Body of pancreas (tissue), 4 donors: ENCODE measurements at regions not wholly inside any gene's neighbourhood (a gene's known extent, or its start where the extent isn't known, plus 50 kb on each side); places are given as distances from the start of the nearest gene placed in this dataset.

ENCODE experiments used
- ATAC-seq: fragments of 150-250 bp; one replicate; pipeline ENCODE4 v1.9.1; 2016
- DNase-seq, 4 donors: peaks; one replicate each; pipeline ENCODE4 v3.0.0-alpha.2; 2019
- H3K27ac ChIP-seq, 4 donors: fragments of 200-600 bp; sonication (generic); 1 replicate in 3 of 4; 2 replicates in 1 of 4; pipeline versions ENCODE4 v1.5.1 to v1.6.1; 2016 to 2019; ENCODE audit warnings: mild to moderate bottlenecking in 1 of 4, mixed read lengths in 1 of 4, moderate library complexity in 1 of 4
- H3K27me3 ChIP-seq, 2 donors: fragments of 200-600 bp; sonication (generic); one replicate each; pipeline ENCODE4 v1.6.0; 2016; ENCODE audit warnings: mild to moderate bottlenecking in 1 of 2
- H3K36me3 ChIP-seq, 2 donors: fragments of 200-600 bp; sonication (generic); replicated peaks in 1 of 2; 2 replicates each; pipeline ENCODE4 v1.5.1; 2016; ENCODE audit warnings: low read depth in 2 of 2; ENCODE audit not compliant: insufficient read depth in 1 of 2
- H3K4me1 ChIP-seq: fragments of 200-600 bp; sonication (generic); one replicate; pipeline ENCODE4 v1.6.0; 2016
- H3K4me3 ChIP-seq, 2 donors: fragments of 200-600 bp; sonication (generic); 1 replicate in 1 of 2; 2 replicates in 1 of 2; pipeline ENCODE4 v1.5.1; 2016 to 2019
- H3K9me3 ChIP-seq, 3 donors: fragments of 200-600 bp; sonication (generic); 1 replicate in 2 of 3; 2 replicates in 1 of 3; pipeline ENCODE4 v1.5.1; 2016
- POLR2A ChIP-seq, 3 donors: fragments of 450-650 bp; IDR thresholded peaks; one replicate each; pipeline ENCODE4 v1.6.1; 2016; ENCODE audit warnings: antibody characterized with exemption in 3 of 3, mild to moderate bottlenecking in 2 of 3
- WGBS, 2 donors: methylation state at CpG; one replicate each; pipeline ENCODE4 v1.1.5; 2017; 5-methylcytosine and 5-hydroxymethylcytosine counted together
- intact Hi-C: fragments of 100-400 bp; cut with DNase I; formaldehyde crosslinking; loops from one replicate; pipeline ENCODE4 v1.15.1; 2023
- TF ChIP-seq, protein P1 (sequence below), 7 experiments: fragments of 450-650 bp in 4 of 7; fragments of 200-600 bp in 3 of 7; sonication (generic) in 3 of 7; IDR thresholded peaks; one replicate each; pipeline ENCODE4 v1.5.1; 2016 to 2019; ENCODE audit warnings: antibody characterized with exemption in 7 of 7

DNA sequence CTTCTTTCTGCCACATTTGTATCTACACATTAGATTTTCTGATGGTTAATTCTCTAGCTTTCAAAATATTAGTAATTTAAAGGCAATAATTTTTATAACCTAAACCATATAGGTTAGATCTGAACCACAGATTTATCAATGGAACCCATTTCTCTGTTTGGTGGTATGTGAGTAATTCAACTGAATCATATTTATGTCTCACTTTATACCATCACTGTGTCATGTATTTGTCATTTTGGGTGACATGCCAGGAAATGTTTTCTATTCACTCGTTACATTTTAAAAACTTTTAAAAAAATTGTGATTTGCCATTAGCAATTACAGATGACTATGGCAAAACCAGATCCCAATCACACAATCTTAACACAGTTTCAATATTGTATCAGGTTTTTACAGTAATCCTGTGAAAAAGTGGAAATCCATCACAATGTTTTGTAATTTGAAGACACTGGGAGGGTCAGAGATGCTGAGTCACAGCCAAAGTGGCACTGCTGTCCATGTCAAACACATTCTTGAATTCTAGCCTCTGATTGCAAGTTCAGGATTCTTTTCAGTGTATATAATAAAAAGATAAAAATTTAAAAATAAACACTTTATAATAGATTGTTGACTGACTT is 356.0 kb upstream of the RBMS3 start:
- Histone ChIP-seq H3K27me3 (no peaks in the 10 kb centered on the region), H3K27ac (no peak overlapping the region), H3K9me3 (no peaks in the 10 kb centered on the region), H3K4me1 (no peaks in the 10 kb centered on the region), H3K4me3 (no peak overlapping the region), H3K36me3 (no peaks in the 10 kb centered on the region)
- DNase-seq (no peak), ATAC-seq (no peak)
- TF ChIP-seq POLR2A (IDR thresholded peaks at IDR 0.05), result no peak
- TF ChIP-seq, protein P1, sequence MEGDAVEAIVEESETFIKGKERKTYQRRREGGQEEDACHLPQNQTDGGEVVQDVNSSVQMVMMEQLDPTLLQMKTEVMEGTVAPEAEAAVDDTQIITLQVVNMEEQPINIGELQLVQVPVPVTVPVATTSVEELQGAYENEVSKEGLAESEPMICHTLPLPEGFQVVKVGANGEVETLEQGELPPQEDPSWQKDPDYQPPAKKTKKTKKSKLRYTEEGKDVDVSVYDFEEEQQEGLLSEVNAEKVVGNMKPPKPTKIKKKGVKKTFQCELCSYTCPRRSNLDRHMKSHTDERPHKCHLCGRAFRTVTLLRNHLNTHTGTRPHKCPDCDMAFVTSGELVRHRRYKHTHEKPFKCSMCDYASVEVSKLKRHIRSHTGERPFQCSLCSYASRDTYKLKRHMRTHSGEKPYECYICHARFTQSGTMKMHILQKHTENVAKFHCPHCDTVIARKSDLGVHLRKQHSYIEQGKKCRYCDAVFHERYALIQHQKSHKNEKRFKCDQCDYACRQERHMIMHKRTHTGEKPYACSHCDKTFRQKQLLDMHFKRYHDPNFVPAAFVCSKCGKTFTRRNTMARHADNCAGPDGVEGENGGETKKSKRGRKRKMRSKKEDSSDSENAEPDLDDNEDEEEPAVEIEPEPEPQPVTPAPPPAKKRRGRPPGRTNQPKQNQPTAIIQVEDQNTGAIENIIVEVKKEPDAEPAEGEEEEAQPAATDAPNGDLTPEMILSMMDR (IDR thresholded peaks at IDR 0.05), result no peak
- intact Hi-C loops, result no loop called here
- 73 to 92% methylated on average over 1 of the region's 1 CpG for WGBS, 2 donors

DNA sequence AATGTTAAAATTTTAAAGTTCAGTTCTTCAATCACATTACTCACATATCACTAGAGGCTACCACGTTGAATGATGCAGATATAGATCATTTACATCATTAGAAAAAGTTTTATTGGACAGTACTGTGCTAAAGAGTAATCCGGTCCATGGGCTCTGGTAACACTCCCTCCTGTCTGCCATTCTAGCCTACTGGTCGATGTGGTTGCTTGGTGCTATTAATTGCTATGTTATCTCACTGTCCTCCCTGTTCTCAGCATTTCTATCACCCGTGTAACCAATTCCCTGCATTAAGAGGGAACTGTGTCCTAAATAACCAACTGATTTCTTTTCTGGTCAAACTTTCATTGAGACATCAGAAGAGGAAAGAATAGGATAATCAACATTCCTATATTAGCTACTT is 347.5 kb upstream of the RBMS3 start:
- WGBS, 2 donors, result 56 to 62% methylated on average over 4 of the region's 4 CpGs
- Histone ChIP-seq H3K27me3 (no peaks in the 10 kb centered on the region), H3K4me1 (no peaks in the 10 kb centered on the region), H3K36me3 (no peaks in the 10 kb centered on the region), H3K27ac (no peak overlapping the region), H3K4me3 (no peak overlapping the region), H3K9me3 (no peaks in the 10 kb centered on the region)
- ATAC-seq (no peak), DNase-seq (no peak)
- TF ChIP-seq, protein P1 (IDR thresholded peaks at IDR 0.05), result no peak
- no peak for TF ChIP-seq POLR2A (IDR thresholded peaks at IDR 0.05)
- intact Hi-C loops, result no loop called here

DNA sequence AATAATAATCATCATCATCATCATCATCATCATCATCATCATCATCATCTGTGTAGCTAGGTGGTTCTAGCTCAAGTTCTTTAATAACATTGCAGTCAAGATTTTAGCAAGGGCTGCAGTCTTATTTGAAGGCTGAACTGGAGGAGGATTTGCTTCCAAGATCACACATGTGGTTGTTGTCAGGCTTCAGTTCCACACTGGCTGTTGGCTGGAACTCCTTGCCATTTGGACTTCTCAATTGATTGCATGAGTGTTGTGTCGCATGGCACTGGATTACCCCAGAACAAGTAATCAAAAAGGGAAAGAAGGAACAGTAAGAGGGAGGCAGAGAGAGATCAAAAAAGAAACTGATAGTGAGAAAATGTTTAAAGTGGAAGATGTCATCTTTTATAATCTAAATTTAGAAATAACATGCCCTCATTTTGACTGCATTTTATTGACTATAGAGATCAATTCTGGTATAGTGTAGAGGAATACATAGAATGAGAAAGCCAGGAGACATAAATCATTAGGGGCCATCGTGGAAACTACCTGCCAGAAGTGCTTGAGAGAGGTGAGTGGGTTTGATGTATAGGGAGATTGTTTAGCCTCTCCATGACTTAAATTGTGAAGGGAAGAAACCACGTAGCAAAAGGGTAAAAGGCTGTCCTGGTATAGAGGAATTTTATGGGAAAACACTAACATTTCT is 346.6 kb upstream of the RBMS3 start:
- H3K9me3 ChIP-seq, result no peaks in the 10 kb centered on the region
- ATAC-seq, result no peak
- 43% methylated on average over 3 of the region's 3 CpGs for WGBS, 2 donors
- no peaks in the 10 kb centered on the region for H3K36me3 ChIP-seq
- no peak for DNase-seq
- no peak overlapping the region for H3K27ac ChIP-seq
- no peaks in the 10 kb centered on the region for H3K27me3 ChIP-seq
- H3K4me1 ChIP-seq, result no peaks in the 10 kb centered on the region
- intact Hi-C loops, result no loop called here
- H3K4me3 ChIP-seq, result no peak overlapping the region
- no peak for TF ChIP-seq POLR2A (IDR thresholded peaks at IDR 0.05)
- TF ChIP-seq, protein P1 (IDR thresholded peaks at IDR 0.05), result no peak

DNA sequence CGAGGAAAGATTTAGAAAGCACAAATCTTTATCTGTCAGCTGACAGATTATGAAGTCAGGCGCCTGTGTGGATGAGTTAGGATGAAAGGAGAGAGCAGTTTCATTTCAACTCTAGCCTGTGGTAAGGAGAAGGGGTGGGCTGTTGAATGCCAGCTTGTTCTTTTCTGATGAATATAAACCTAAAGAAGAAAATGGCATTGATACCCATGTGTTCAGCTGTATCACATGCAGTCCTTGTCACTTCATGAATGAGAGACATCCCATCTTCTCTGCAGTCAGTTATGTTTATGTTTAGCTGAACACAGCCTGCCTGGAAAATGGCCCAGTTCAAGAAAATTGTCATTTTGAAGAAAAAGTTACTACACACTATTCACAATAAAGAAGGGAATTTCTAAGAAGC is 345.7 kb upstream of the RBMS3 start:
- TF ChIP-seq, protein P1 (IDR thresholded peaks at IDR 0.05), result no peak
- H3K9me3 ChIP-seq, result no peaks in the 10 kb centered on the region
- H3K36me3 ChIP-seq, result no peaks in the 10 kb centered on the region
- no peaks in the 10 kb centered on the region for H3K4me1 ChIP-seq
- no peak for DNase-seq
- no peaks in the 10 kb centered on the region for H3K27me3 ChIP-seq
- H3K4me3 ChIP-seq, result no peak overlapping the region
- 63 to 74% methylated on average over 2 of the region's 2 CpGs for WGBS, 2 donors
- H3K27ac ChIP-seq, result no peak overlapping the region
- no peak for ATAC-seq
- intact Hi-C loops, result no loop called here

DNA sequence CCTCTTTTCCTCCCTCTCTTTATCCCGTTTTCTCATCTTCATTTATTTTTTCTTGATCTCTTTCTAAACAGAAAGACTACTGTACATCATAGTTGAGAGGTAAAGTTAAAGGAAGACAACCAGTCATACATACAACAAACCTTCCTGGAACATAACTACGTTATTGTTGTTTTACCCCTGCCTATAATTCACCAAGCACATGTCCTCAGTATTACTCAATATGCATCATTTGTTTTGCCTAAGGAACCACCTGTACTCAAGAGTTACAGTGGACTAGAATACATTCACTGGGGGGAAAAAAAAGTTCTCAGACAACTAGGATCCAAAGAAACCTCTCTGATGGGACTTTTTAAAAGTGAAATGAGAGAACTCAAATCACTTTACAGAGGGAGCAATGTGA is 344.7 kb upstream of the RBMS3 start:
- intact Hi-C loops, result no loop called here
- no peak for DNase-seq
- no peaks in the 10 kb centered on the region for H3K9me3 ChIP-seq
- H3K36me3 ChIP-seq, result no peaks in the 10 kb centered on the region
- H3K27me3 ChIP-seq, result no peaks in the 10 kb centered on the region
- TF ChIP-seq, protein P1 (IDR thresholded peaks at IDR 0.05), result no peak
- no peak for TF ChIP-seq POLR2A (IDR thresholded peaks at IDR 0.05)
- H3K4me1 ChIP-seq, result no peaks in the 10 kb centered on the region
- H3K4me3 ChIP-seq, result no peak overlapping the region
- no peak overlapping the region for H3K27ac ChIP-seq
- WGBS, 2 donors, result 41 to 51% methylated on average over 2 of the region's 2 CpGs
- no peak for ATAC-seq
